OCI-LY3 (cell line): ENCODE measurements at regions not wholly inside any gene's neighbourhood (a gene's known extent, or its start where the extent isn't known, plus 50 kb on each side); places are given as distances from the start of the nearest gene placed in this dataset.
"Not testable (repeated sequence)": the region's sequence is repeated elsewhere in the genome, so short reads cannot be mapped to it uniquely, and the experiment has no call there.

Experiments
- EZH2phosphoT487 ChIP-seq: fragments of 200-600 bp; shearing (Covaris generic); IDR thresholded peaks from 2 replicates; pipeline ENCODE4 v1.6.1; 2018; ENCODE audit warnings: antibody characterized with exemption, mixed run types, low read depth
- TF ChIP-seq, protein P1 (sequence below): fragments of 200-600, 300-600 bp; sonication (generic); IDR thresholded peaks from 2 replicates; pipeline ENCODE4 v1.5.1; 2014; ENCODE audit warnings: antibody characterized with exemption, low read length, low read depth

DNA sequence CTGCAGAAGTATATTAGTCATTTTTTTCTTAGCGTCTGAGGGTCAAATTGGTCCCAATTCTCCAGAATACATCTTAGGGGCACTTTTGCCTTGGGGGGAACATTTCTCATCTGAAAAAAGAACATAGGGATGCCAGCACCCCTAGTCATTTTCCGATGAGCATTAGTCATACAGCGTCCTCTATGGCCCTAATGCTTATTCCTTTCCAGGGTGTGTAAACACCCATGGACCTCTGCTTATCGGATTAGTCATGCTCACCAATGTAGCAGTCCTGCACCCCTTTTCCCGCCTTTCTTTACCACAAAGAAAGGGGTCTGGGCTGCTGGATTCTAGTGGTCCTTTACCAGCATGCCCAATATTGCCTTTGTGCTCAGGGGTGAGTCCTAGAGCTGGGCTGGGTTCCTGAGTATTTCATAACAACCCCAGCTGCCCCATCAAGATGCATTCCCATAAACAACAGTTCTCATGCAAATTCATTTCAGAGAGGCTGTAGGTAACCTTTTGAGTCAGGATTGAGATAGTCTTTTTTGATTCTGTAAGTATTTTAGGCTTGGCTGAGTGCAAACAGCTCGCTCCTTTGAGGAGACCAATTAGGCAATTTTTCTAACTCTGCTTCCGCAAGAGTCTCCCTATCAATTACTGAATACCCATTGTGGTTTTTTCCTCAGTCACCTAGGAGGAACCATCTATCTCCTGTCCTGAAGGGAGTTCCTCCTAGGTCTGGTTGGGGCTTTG lies 142.4 kb upstream of the EPHA6 start:
- TF ChIP-seq, protein P1, sequence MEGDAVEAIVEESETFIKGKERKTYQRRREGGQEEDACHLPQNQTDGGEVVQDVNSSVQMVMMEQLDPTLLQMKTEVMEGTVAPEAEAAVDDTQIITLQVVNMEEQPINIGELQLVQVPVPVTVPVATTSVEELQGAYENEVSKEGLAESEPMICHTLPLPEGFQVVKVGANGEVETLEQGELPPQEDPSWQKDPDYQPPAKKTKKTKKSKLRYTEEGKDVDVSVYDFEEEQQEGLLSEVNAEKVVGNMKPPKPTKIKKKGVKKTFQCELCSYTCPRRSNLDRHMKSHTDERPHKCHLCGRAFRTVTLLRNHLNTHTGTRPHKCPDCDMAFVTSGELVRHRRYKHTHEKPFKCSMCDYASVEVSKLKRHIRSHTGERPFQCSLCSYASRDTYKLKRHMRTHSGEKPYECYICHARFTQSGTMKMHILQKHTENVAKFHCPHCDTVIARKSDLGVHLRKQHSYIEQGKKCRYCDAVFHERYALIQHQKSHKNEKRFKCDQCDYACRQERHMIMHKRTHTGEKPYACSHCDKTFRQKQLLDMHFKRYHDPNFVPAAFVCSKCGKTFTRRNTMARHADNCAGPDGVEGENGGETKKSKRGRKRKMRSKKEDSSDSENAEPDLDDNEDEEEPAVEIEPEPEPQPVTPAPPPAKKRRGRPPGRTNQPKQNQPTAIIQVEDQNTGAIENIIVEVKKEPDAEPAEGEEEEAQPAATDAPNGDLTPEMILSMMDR = not testable (repeated sequence)
- not testable (repeated sequence) for TF ChIP-seq EZH2phosphoT487
